Astrocyte of the spinal cord (primary cell): ENCODE measurements at regions not wholly inside any gene's neighbourhood (a gene's known extent, or its start where the extent isn't known, plus 50 kb on each side); places are given as distances from the start of the nearest gene placed in this dataset.
"Not testable (repeated sequence)": the region's sequence is repeated elsewhere in the genome, so short reads cannot be mapped to it uniquely, and the experiment has no call there.

ENCODE experiments used
- DNase-seq: peaks from one replicate; pipeline ENCODE4 v3.0.0; 2011; ENCODE audit warnings: low read depth, low spot score
- H3K4me3 ChIP-seq: 2 replicates; pipeline ENCODE4 v1.5.1; 2011; ENCODE audit warnings: low read depth, mild to moderate bottlenecking, low read length, moderate library complexity
- in situ Hi-C: cut with HindIII; loops from 2 replicates; pipeline ENCODE4 v1.10.0; 2017; ENCODE audit warnings: low sequenced_read_pairs
- TF ChIP-seq, protein P1 (sequence below): IDR thresholded peaks from 2 replicates; pipeline ENCODE4 v1.5.1; 2012; ENCODE audit warnings: low read depth, mild to moderate bottlenecking, low read length, inconsistent platforms

GRCh38 chr7:3146571-3147226 is 103.0 kb upstream of the CARD11 start:
- in situ Hi-C loops, result no loop called here
- TF ChIP-seq, protein P1, sequence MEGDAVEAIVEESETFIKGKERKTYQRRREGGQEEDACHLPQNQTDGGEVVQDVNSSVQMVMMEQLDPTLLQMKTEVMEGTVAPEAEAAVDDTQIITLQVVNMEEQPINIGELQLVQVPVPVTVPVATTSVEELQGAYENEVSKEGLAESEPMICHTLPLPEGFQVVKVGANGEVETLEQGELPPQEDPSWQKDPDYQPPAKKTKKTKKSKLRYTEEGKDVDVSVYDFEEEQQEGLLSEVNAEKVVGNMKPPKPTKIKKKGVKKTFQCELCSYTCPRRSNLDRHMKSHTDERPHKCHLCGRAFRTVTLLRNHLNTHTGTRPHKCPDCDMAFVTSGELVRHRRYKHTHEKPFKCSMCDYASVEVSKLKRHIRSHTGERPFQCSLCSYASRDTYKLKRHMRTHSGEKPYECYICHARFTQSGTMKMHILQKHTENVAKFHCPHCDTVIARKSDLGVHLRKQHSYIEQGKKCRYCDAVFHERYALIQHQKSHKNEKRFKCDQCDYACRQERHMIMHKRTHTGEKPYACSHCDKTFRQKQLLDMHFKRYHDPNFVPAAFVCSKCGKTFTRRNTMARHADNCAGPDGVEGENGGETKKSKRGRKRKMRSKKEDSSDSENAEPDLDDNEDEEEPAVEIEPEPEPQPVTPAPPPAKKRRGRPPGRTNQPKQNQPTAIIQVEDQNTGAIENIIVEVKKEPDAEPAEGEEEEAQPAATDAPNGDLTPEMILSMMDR, result no peak
- DNase-seq, result peak; percentile 40
- no peak overlapping the region for H3K4me3 ChIP-seq

GRCh38 chr7:3148471-3148870 is 104.8 kb upstream of the CARD11 start:
- H3K4me3 ChIP-seq, DNase-seq, in situ Hi-C loops: not testable (repeated sequence)

DNA sequence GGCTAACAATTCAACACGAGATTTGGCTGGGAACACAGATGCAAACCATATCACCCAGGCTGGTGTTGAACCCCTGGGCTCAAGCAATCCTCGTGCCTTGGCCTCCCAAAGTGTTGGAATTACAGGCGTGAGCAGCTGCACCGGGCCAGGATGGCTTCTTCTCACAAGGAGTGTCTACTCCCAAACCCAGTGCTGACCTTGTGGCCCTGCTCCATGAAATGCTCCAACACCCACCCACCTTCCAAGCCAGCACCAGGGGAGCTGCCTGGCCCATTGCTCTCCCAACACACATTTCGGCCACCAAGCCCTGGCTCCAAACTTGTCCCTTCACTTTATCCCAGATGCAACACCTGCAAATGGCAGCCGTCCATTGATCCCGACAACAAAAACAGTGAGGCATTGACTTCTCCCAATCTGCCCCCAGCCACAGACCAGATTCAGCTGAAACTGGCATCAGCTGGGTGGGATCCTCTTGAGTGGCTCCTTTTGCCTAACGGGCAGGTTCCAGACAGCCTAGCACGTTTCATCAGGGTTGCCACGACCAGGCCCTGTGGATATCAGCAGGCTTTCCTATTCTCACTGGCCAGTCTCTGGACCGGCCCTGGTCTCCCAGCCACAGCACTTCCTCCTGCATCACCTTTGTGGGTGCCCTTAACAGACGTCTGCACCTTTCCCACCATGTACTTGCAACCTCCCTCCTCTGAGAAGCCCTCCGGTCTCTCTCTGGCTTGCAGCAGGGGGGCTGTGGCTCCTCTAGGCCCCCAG is 105.7 kb upstream of the CARD11 start:
- in situ Hi-C loops, result no loop called here
- H3K4me3 ChIP-seq, result no peak overlapping the region
- DNase-seq, result no peak
- TF ChIP-seq, protein P1, result no peak

DNA sequence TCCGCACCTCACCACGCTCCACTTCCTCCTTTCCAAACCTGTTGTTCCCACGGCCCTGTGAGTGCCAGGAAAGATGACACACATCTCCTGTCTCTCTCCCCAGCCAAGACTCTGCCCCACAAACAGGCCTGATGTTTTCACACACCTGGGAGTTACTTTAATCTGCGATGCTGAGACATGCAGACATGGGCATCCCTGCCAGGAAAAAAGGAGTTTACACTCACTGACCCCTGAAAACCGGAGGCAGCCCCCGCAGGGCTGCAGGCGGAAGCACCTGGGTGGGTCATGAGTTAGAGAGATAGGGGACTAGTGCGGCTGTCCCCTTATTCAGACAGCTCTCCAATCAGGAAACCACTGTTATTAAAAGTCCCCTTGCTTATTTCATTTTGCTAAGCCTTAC is 106.4 kb upstream of the CARD11 start:
- DNase-seq, result no peak
- in situ Hi-C loops, result no loop called here
- TF ChIP-seq, protein P1, result no peak
- no peak overlapping the region for H3K4me3 ChIP-seq

- TF ChIP-seq, protein P1, result no peak
- H3K4me3 ChIP-seq, result no peak overlapping the region
- in situ Hi-C loops, result no loop called here
- DNase-seq, result no peak
Measured at GRCh38 chr7:3151784-3152183, 108.1 kb upstream of the CARD11 start.

- H3K4me3 ChIP-seq, result no peak overlapping the region
- in situ Hi-C loops, result no loop called here
- TF ChIP-seq, protein P1, result no peak
- no peak for DNase-seq
Measured at GRCh38 chr7:3152714-3153113, 109.0 kb upstream of the CARD11 start.

GRCh38 chr7:3153118-3153517 is 109.5 kb upstream of the CARD11 start:
- in situ Hi-C loops, result no loop called here
- no peak for DNase-seq
- TF ChIP-seq, protein P1, result no peak
- no peak overlapping the region for H3K4me3 ChIP-seq
